ENCODE measurements at regions not wholly inside any gene's neighbourhood (a gene's known extent, or its start where the extent isn't known, plus 50 kb on each side); places are given as distances from the start of the nearest gene placed in this dataset.

DNA sequence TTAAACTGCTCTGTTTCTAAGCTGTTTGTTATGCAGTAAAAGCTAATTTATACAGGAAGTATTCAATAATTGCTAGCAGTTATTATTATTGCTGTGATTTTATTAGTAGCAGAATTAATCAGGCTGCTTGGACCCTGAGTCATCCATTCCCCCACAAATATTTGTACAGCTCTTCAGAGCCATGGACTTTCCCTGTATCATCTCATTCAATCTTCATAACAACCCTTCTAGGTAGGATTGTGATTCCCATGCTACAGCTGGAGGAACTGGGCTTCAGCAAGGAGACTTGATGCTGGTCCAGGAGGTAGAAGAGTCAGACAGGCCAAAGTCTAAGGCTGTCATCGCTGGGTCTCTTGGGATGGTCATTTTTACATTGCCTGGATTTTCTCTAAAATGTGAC lies 208.3 kb downstream of the C16orf95 start:
- TF ChIP-seq, protein P1, sequence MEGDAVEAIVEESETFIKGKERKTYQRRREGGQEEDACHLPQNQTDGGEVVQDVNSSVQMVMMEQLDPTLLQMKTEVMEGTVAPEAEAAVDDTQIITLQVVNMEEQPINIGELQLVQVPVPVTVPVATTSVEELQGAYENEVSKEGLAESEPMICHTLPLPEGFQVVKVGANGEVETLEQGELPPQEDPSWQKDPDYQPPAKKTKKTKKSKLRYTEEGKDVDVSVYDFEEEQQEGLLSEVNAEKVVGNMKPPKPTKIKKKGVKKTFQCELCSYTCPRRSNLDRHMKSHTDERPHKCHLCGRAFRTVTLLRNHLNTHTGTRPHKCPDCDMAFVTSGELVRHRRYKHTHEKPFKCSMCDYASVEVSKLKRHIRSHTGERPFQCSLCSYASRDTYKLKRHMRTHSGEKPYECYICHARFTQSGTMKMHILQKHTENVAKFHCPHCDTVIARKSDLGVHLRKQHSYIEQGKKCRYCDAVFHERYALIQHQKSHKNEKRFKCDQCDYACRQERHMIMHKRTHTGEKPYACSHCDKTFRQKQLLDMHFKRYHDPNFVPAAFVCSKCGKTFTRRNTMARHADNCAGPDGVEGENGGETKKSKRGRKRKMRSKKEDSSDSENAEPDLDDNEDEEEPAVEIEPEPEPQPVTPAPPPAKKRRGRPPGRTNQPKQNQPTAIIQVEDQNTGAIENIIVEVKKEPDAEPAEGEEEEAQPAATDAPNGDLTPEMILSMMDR (IDR thresholded peaks at IDR 0.05) = no peak
- TF ChIP-seq ZFX (IDR thresholded peaks at IDR 0.05; ENCODE audit: borderline replicate concordance) = no peak
- no peak overlapping the region for H3K27ac ChIP-seq

DNA sequence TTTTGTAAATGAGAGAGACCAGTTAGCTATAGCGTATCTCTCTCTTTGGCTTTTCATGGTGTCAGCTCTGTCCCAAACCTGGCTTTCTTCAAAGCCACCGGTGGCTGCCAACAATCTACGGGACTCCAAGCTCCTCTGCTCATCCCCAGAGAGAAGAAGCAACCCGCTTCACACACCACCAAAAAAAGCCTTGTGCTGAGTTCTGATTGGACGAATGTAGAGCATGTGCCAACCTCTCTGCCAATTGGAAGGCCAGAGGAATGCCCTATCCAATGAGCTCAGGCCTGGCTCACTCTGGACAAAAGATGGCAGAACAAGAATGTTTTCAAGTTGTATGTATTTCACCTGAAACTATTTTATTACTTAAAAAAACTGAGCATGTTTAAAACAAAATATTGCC lies 202.4 kb downstream of the C16orf95 start:
- TF ChIP-seq, protein P1 (IDR thresholded peaks at IDR 0.05) = no peak
- TF ChIP-seq ZFX (IDR thresholded peaks at IDR 0.05; ENCODE audit: borderline replicate concordance) = no peak

DNA sequence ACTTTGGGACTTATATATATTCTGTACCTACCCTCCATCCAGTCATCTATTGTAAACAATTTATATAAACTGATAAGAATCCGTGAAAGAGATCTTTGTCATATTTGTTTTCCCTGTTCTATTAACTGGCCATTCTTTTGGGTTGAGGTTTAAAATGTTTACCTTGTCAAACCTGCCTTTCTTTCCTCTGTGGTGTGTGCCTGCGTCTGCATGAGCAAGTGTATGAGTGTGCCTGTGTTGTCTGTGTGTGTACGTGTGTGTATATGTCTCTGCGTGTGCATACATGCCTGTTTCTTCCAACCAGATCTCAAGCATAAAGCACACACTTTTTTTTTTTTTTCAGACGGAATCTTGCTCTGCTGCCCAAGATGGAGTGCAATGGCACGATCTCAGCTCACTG lies 201.5 kb downstream of the C16orf95 start:
- H3K27ac ChIP-seq = no peak overlapping the region
- TF ChIP-seq ZFX (IDR thresholded peaks at IDR 0.05; ENCODE audit: borderline replicate concordance) = no peak
- TF ChIP-seq, protein P1 (IDR thresholded peaks at IDR 0.05) = no peak

More for the DNA sequence above, 202.4 kb downstream of the C16orf95 start:
- no peak overlapping the region for H3K27ac ChIP-seq

DNA sequence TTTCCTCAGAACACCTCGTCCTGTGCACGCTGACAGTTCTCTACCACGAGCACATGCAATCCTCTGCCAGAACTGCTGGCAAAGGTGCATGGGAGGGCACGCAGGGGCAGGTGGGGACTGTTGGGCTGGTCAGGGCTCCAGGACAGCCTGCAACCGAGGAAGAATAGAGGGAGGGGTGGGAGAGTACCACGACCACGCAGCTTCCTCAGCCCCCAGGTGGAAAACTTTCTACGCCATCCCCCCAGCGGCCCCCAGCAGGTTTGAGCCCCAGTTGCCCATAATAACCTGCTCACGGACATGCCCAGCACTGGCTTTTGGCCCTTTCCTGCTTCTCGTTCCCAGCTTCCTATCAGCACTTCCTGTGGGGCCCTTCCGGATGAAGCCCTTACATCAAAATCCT lies 199.3 kb downstream of the C16orf95 start:
- H3K27ac ChIP-seq = no peak overlapping the region
- no peak for TF ChIP-seq ZFX (IDR thresholded peaks at IDR 0.05; ENCODE audit: borderline replicate concordance)
- TF ChIP-seq, protein P1 (IDR thresholded peaks at IDR 0.05) = no peak

DNA sequence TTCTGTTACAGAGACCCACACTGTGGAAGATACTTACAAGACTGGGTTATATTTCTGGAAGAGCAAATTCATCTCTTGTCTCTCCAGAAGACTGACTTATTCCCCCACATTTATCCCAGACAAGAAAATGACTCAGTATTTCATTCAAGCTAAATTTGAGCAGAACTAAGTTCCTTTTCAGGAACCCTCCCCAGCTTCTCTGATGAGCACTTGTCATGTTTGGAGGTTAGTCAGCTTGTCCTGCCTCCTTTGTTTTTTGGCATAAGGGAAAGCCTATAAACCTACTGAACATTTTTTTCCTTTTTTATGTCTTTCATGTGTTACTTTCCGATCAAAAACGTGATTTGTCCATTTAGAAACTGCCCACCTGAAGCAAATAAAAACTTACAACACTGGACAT lies 198.0 kb downstream of the C16orf95 start:
- TF ChIP-seq, protein P1 (IDR thresholded peaks at IDR 0.05) = no peak
- TF ChIP-seq ZFX (IDR thresholded peaks at IDR 0.05; ENCODE audit: borderline replicate concordance) = no peak
- no peak overlapping the region for H3K27ac ChIP-seq

DNA sequence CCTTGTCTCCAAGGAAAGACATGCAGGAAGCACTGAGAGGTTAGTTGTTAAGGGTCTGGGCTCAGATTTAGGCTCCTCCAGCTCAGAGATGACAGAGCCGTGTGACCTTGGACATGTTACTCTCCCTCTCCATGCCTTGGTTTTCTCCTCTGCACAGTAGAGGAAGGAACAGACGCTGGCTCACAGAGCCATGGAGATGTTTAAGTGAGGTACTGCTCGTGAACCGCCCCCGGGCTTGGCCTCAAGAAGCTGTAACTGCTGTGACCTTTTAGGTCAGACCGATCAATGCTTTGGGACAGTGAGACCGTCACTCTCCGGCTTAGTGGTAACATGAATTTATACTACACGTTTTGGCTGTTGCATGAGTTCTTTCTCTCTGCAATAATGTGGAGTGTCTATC lies 197.4 kb downstream of the C16orf95 start:
- H3K27ac ChIP-seq = no peak overlapping the region
- TF ChIP-seq, protein P1 (IDR thresholded peaks at IDR 0.05) = no peak
- no peak for TF ChIP-seq ZFX (IDR thresholded peaks at IDR 0.05; ENCODE audit: borderline replicate concordance)

DNA sequence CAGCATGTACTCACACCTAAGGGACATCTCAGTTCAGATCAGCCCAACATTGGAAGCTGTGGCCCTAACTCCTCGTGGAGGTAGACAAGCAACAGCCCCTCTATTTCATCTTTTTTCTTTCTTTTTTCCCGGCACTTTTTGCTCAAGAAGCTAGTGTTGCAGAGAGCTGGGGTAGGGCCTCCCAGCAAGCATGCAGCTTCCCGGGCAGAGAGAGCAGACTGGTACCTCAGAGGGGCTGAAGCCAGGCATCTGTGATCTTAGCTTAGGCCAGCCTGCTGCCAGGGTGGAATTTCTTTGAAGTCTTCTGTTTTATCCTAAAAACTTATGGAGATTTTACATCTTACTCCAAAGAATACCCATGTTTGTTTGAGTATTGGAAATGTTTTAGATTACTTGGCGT lies 195.4 kb downstream of the C16orf95 start:
- H3K27ac ChIP-seq = no peak overlapping the region
- TF ChIP-seq ZFX (IDR thresholded peaks at IDR 0.05; ENCODE audit: borderline replicate concordance) = no peak
- TF ChIP-seq, protein P1 (IDR thresholded peaks at IDR 0.05) = no peak

Data from 22Rv1 (cell line).